ENCODE measurements at regions not wholly inside any gene's neighbourhood (a gene's known extent, or its start where the extent isn't known, plus 50 kb on each side); places are given as distances from the start of the nearest gene placed in this dataset.

GRCh38 chr18:34159691-34160185 lies 65.0 kb downstream of the NOL4 start:
- intact Hi-C loops (cut with micrococcal nuclease): no loop called here
- ATAC-seq (no peak), DNase-seq (no peak)

GRCh38 chr18:34158881-34159690 lies 65.6 kb downstream of the NOL4 start:
- no peak for ATAC-seq
- peak; percentile 29 for DNase-seq
- intact Hi-C loops (cut with micrococcal nuclease): no loop called here

GRCh38 chr18:34153711-34154110 lies 71.0 kb downstream of the NOL4 start:
- DNase-seq: no peak
- ATAC-seq: no peak
- intact Hi-C loops (cut with micrococcal nuclease): no loop called here

GRCh38 chr18:34131006-34131405 lies 93.7 kb downstream of the NOL4 start:
- ATAC-seq: no peak
- intact Hi-C loops (cut with micrococcal nuclease): no loop called here
- DNase-seq: no peak

- no peak for DNase-seq
- intact Hi-C loops (cut with micrococcal nuclease): loop anchor here (10.0 kb wide), 2 partner anchors 196 to 656 kb away; no protein-coding TSS in a partner anchor
- no peak for ATAC-seq
Observed at GRCh38 chr18:34128436-34128835, 96.3 kb downstream of the NOL4 start.

GRCh38 chr18:34126121-34126520 lies 98.6 kb downstream of the NOL4 start:
- intact Hi-C loops (cut with micrococcal nuclease): loop anchor here (10.0 kb wide), 2 partner anchors 199 to 659 kb away; no protein-coding TSS in a partner anchor
- DNase-seq (no peak), ATAC-seq (no peak)

- intact Hi-C loops (cut with micrococcal nuclease): loop anchor here (10.0 kb wide), 2 partner anchors 202 to 662 kb away; no protein-coding TSS in a partner anchor
- DNase-seq (no peak), ATAC-seq (peak; percentile 36)
Observed at GRCh38 chr18:34122724-34123334, 101.9 kb downstream of the NOL4 start.

GRCh38 chr18:34121200-34121721 lies 103.5 kb downstream of the NOL4 start:
- DNase-seq (no peak), ATAC-seq (no peak)
- intact Hi-C loops (cut with micrococcal nuclease): loop anchor here (10.0 kb wide), 2 partner anchors 204 to 664 kb away; no protein-coding TSS in a partner anchor

- ATAC-seq: no peak
- intact Hi-C loops (cut with micrococcal nuclease): loop anchor here (10.0 kb wide), 2 partner anchors 205 to 665 kb away; no protein-coding TSS in a partner anchor
- DNase-seq: no peak
Observed at GRCh38 chr18:34120294-34120693, 104.4 kb downstream of the NOL4 start.

GRCh38 chr18:34117319-34117718 lies 107.4 kb downstream of the NOL4 start:
- DNase-seq (no peak), ATAC-seq (no peak)
- intact Hi-C loops (cut with micrococcal nuclease): no loop called here

GRCh38 chr18:34115409-34116081 lies 109.2 kb downstream of the NOL4 start:
- no peak for ATAC-seq
- intact Hi-C loops (cut with micrococcal nuclease): no loop called here
- DNase-seq: no peak

- intact Hi-C loops (cut with micrococcal nuclease): no loop called here
- no peak for DNase-seq
- ATAC-seq: no peak
Observed at GRCh38 chr18:34114996-34115395, 109.7 kb downstream of the NOL4 start.

GRCh38 chr18:34108206-34108605 lies 116.5 kb downstream of the NOL4 start:
- no peak for ATAC-seq
- intact Hi-C loops (cut with micrococcal nuclease): no loop called here
- DNase-seq: no peak

GRCh38 chr18:34098109-34098508 lies 126.6 kb downstream of the NOL4 start:
- ATAC-seq (no peak), DNase-seq (no peak)
- intact Hi-C loops (cut with micrococcal nuclease): no loop called here

- no peak for ATAC-seq
- no peak for DNase-seq
- intact Hi-C loops (cut with micrococcal nuclease): no loop called here
Observed at GRCh38 chr18:34097312-34097711, 127.4 kb downstream of the NOL4 start.

GRCh38 chr18:34094148-34094547 lies 130.6 kb downstream of the NOL4 start:
- no peak for ATAC-seq
- intact Hi-C loops (cut with micrococcal nuclease): no loop called here
- DNase-seq: no peak

- intact Hi-C loops (cut with micrococcal nuclease): no loop called here
- DNase-seq: no peak
- ATAC-seq: no peak
Observed at GRCh38 chr18:34092796-34093195, 131.9 kb downstream of the NOL4 start.

- ATAC-seq (no peak), DNase-seq (no peak)
- intact Hi-C loops (cut with micrococcal nuclease): no loop called here
Observed at GRCh38 chr18:34086370-34086769, 138.3 kb downstream of the NOL4 start.

GRCh38 chr18:34085140-34085739 lies 139.5 kb downstream of the NOL4 start:
- ATAC-seq (no peak), DNase-seq (no peak)
- intact Hi-C loops (cut with micrococcal nuclease): no loop called here
